SU-DHL-6 (cell line): ENCODE measurements at regions not wholly inside any gene's neighbourhood (a gene's known extent, or its start where the extent isn't known, plus 50 kb on each side); places are given as distances from the start of the nearest gene placed in this dataset.

Experiments
- H2AFZ ChIP-seq: fragments of 200-600 bp; sonication (generic); 2 replicates; pipeline ENCODE4 v1.6.1; 2014; ENCODE audit warnings: low read depth, mild to moderate bottlenecking, moderate library complexity, mixed read lengths, antibody characterized with exemption, low read length; ENCODE audit not compliant: severe bottlenecking
- H3F3A ChIP-seq: fragments of 200-600 bp; shearing (Covaris generic); 2 replicates; pipeline ENCODE4 v1.6.0; 2016; ENCODE audit warnings: antibody characterized with exemption, mild to moderate bottlenecking; ENCODE audit not compliant: insufficient read depth
- H3K27ac ChIP-seq: fragments of 200-600 bp; sonication (generic); 2 replicates; pipeline ENCODE4 v1.5.1; 2016; ENCODE audit warnings: low read depth, mild to moderate bottlenecking, low read length, moderate library complexity, mixed read lengths
- H3K27me3 ChIP-seq: fragments of 200-600 bp; sonication (generic), shearing (Covaris generic); 2 replicates; pipeline ENCODE4 v1.6.0; 2014; ENCODE audit warnings: mild to moderate bottlenecking, low read length
- H3K36me3 ChIP-seq: fragments of 200-600 bp; sonication (generic); 2 replicates; pipeline ENCODE4 v1.6.1; 2014; ENCODE audit warnings: mild to moderate bottlenecking, low read length, mixed read lengths
- H3K4me2 ChIP-seq: fragments of 300-600, 200-600 bp; shearing (Covaris generic), sonication (generic); 2 replicates; pipeline ENCODE4 v1.6.0; 2014; ENCODE audit warnings: low read length, low read depth, mild to moderate bottlenecking; ENCODE audit not compliant: poor library complexity, severe bottlenecking
- H3K4me3 ChIP-seq: fragments of 200-600 bp; sonication (generic); 2 replicates; pipeline ENCODE4 v1.5.1; 2014; ENCODE audit warnings: antibody characterized with exemption, low read length, mild to moderate bottlenecking, mixed read lengths; ENCODE audit not compliant: insufficient read depth, poor library complexity, severe bottlenecking
- H3K79me2 ChIP-seq: fragments of 200-600 bp; sonication (generic); 2 replicates; pipeline ENCODE4 v1.6.1; 2014; ENCODE audit warnings: mild to moderate bottlenecking, low read length, moderate library complexity; ENCODE audit not compliant: insufficient read depth
- H3K9ac ChIP-seq: fragments of 200-600 bp; sonication (generic); 2 replicates; pipeline ENCODE4 v1.7.0; 2014; ENCODE audit warnings: mild to moderate bottlenecking, low read length
- H3K9me2 ChIP-seq: fragments of 200-600 bp; sonication (generic); replicated peaks from 2 replicates; pipeline ENCODE4 v1.6.1; 2014; ENCODE audit warnings: low read length; ENCODE audit not compliant: insufficient read depth
- H3K9me3 ChIP-seq: fragments of 200-600 bp; sonication (generic); 2 replicates; pipeline ENCODE4 v1.6.1; 2014; ENCODE audit warnings: low read length, mixed read lengths; ENCODE audit not compliant: insufficient read depth
- H4K20me1 ChIP-seq: fragments of 200-600 bp; sonication (generic); 2 replicates; pipeline ENCODE4 v1.6.1; 2014; ENCODE audit warnings: low read depth, mild to moderate bottlenecking, antibody characterized with exemption, low read length, moderate library complexity, mixed read lengths
- CTCF ChIP-seq: fragments of 200-600 bp; sonication (generic); IDR thresholded peaks from one replicate; pipeline ENCODE4 v1.5.1; 2017; ENCODE audit warnings: antibody characterized with exemption, mild to moderate bottlenecking, low read length, moderate library complexity; ENCODE audit not compliant: insufficient read depth, poor library complexity, severe bottlenecking
- EZH2phosphoT487 ChIP-seq: fragments of 200-600 bp; sonication (generic), shearing (Covaris generic); conservative IDR thresholded peaks from 2 replicates; pipeline ENCODE4 v1.6.1; 2018; ENCODE audit warnings: mild to moderate bottlenecking, antibody characterized with exemption, low read length, moderate library complexity, mixed read lengths

- Histone ChIP-seq H2AFZ (no peak overlapping the region), H3K79me2 (no peaks in the 10 kb centered on the region), H3K4me3 (no peak overlapping the region), H3K27me3 (no peaks in the 10 kb centered on the region), H3K9me2 (no peaks in the 10 kb centered on the region), H3K27ac (no peak overlapping the region), H3K4me2 (no peak overlapping the region), H3K9ac (no peak overlapping the region), H3F3A (no peaks in the 10 kb centered on the region), H3K36me3 (no peaks in the 10 kb centered on the region), H4K20me1 (no peaks in the 10 kb centered on the region), H3K9me3 (0 out of 2 replicates have a peak, but pooled peaks cover 3% of the 10 kb centered on the region)
- TF ChIP-seq EZH2phosphoT487: no peak
- TF ChIP-seq CTCF: no peak
Observed at GRCh38 chr6:21999012-21999528, 297.8 kb downstream of the PRL start.

GRCh38 chr6:21999741-22000140 is 297.1 kb downstream of the PRL start:
- Histone ChIP-seq H3K27me3 (no peaks in the 10 kb centered on the region), H2AFZ (no peak overlapping the region), H3K4me2 (no peak overlapping the region), H3K36me3 (no peaks in the 10 kb centered on the region), H3K9me3 (0 out of 2 replicates have a peak, but pooled peaks cover 3% of the 10 kb centered on the region), H3K4me3 (no peak overlapping the region), H4K20me1 (no peaks in the 10 kb centered on the region), H3K9me2 (no peaks in the 10 kb centered on the region), H3K27ac (no peak overlapping the region), H3K9ac (no peak overlapping the region), H3K79me2 (no peaks in the 10 kb centered on the region), H3F3A (no peaks in the 10 kb centered on the region)
- TF ChIP-seq EZH2phosphoT487 (no peak), CTCF (no peak)

GRCh38 chr6:22001396-22002027 is 295.3 kb downstream of the PRL start:
- Histone ChIP-seq H3K9me3 (no peaks in the 10 kb centered on the region), H3K9ac (no peak overlapping the region), H3K79me2 (no peaks in the 10 kb centered on the region), H3K27ac (no peak overlapping the region), H3F3A (no peaks in the 10 kb centered on the region), H2AFZ (no peak overlapping the region), H3K4me2 (no peak overlapping the region), H4K20me1 (no peaks in the 10 kb centered on the region), H3K4me3 (no peak overlapping the region), H3K27me3 (no peaks in the 10 kb centered on the region), H3K9me2 (no peaks in the 10 kb centered on the region), H3K36me3 (no peaks in the 10 kb centered on the region)
- no peak for TF ChIP-seq CTCF
- TF ChIP-seq EZH2phosphoT487: no peak
